Tibial artery (tissue), 4 donors: ENCODE measurements at regions not wholly inside any gene's neighbourhood (a gene's known extent, or its start where the extent isn't known, plus 50 kb on each side); places are given as distances from the start of the nearest gene placed in this dataset.

Experiments
- DNase-seq, 2 donors: peaks; one replicate each; pipeline ENCODE4 v3.0.0-alpha.2; 2019
- H3K27ac ChIP-seq, 2 donors: fragments of 200-600 bp; sonication (generic) in 1 of 2; 1 replicate in 1 of 2; 2 replicates in 1 of 2; pipeline ENCODE4 v1.5.1; 2018 to 2019; ENCODE audit warnings: mild to moderate bottlenecking in 1 of 2
- H3K27me3 ChIP-seq, 2 donors: fragments of 200-600 bp; sonication (generic) in 1 of 2; one replicate each; pipeline versions ENCODE4 v1.5.1 to v1.6.0; 2016 to 2019
- H3K36me3 ChIP-seq, 3 donors: fragments of 200-600 bp; sonication (generic) in 2 of 3; one replicate each; pipeline ENCODE4 v1.5.1; 2016 to 2019; ENCODE audit warnings: mild to moderate bottlenecking in 2 of 3
- H3K4me1 ChIP-seq, 4 donors: fragments of 200-600 bp; sonication (generic) in 2 of 4; 1 replicate in 3 of 4; 2 replicates in 1 of 4; pipeline ENCODE4 v1.5.1; 2016 to 2019
- H3K4me3 ChIP-seq, 2 donors: fragments of 200-600 bp; sonication (generic) in 1 of 2; 1 replicate in 1 of 2; 2 replicates in 1 of 2; pipeline ENCODE4 v1.5.1; 2018 to 2019; ENCODE audit warnings: mild to moderate bottlenecking in 2 of 2
- H3K9me3 ChIP-seq, 3 donors: fragments of 200-600 bp; sonication (generic) in 1 of 3; one replicate each; pipeline ENCODE4 v1.5.1; 2016 to 2019
- CTCF ChIP-seq, 2 experiments: fragments of 200-600 bp in 1 of 2; fragments of 450-650 bp in 1 of 2; IDR thresholded peaks; one replicate each; pipeline ENCODE4 v1.5.1; 2017 to 2019; ENCODE audit warnings: antibody characterized with exemption in 2 of 2, mild to moderate bottlenecking in 1 of 2, moderate library complexity in 1 of 2
- intact Hi-C: fragments of 100-400 bp; cut with DNase I; formaldehyde crosslinking; loops from one replicate; pipeline ENCODE4 v1.15.0; 2023; ENCODE audit warnings: low total_unique reads

- intact Hi-C loops = no loop called here
- no peak overlapping the region for H3K27ac ChIP-seq
These were observed 284.4 kb downstream of the LMO7 start for GRCh38 chr13:75920536-75920935.

GRCh38 chr13:75919660-75920199, 283.6 kb downstream of the LMO7 start:
- H3K36me3 ChIP-seq = no peaks in the 10 kb centered on the region
- H3K27ac ChIP-seq = no peak overlapping the region
- no peak for DNase-seq
- no peaks in the 10 kb centered on the region for H3K27me3 ChIP-seq
- peaks cover 0 to 23% (median 2%) of the 10 kb centered on the region in 4 donors for H3K4me1 ChIP-seq
- TF ChIP-seq CTCF (IDR thresholded peaks at IDR 0.05) = no peak
- H3K4me3 ChIP-seq = no peak overlapping the region
- peaks cover 0 to 4% (median 0%) of the 10 kb centered on the region in 3 donors for H3K9me3 ChIP-seq
- intact Hi-C loops = no loop called here

More at GRCh38 chr13:75920536-75920935, 284.4 kb downstream of the LMO7 start:
- Histone ChIP-seq H3K4me3 (no peak overlapping the region), H3K4me1 (peaks cover 0 to 19% (median 2%) of the 10 kb centered on the region in 4 donors), H3K36me3 (no peaks in the 10 kb centered on the region), H3K27me3 (no peaks in the 10 kb centered on the region), H3K9me3 (peaks cover 0 to 4% (median 0%) of the 10 kb centered on the region in 3 donors)
- DNase-seq = no peak
- TF ChIP-seq CTCF (IDR thresholded peaks at IDR 0.05) = no peak

- no peaks in the 10 kb centered on the region for H3K27me3 ChIP-seq
- H3K36me3 ChIP-seq = no peaks in the 10 kb centered on the region
- peaks cover 0 to 4% (median 0%) of the 10 kb centered on the region in 3 donors for H3K9me3 ChIP-seq
- TF ChIP-seq CTCF (IDR thresholded peaks at IDR 0.05) = no peak
- no peak overlapping the region for H3K4me3 ChIP-seq
- H3K27ac ChIP-seq = no peak overlapping the region
- DNase-seq = no peak
- H3K4me1 ChIP-seq = peaks cover 0 to 37% (median 2%) of the 10 kb centered on the region in 4 donors
- intact Hi-C loops = no loop called here
These were observed 278.9 kb downstream of the LMO7 start for GRCh38 chr13:75915066-75915465.

- peaks cover 0 to 37% (median 2%) of the 10 kb centered on the region in 4 donors for H3K4me1 ChIP-seq
- peaks cover 0 to 3% (median 0%) of the 10 kb centered on the region in 3 donors for H3K9me3 ChIP-seq
- no peak for DNase-seq
- intact Hi-C loops = no loop called here
- H3K27me3 ChIP-seq = no peaks in the 10 kb centered on the region
- TF ChIP-seq CTCF (IDR thresholded peaks at IDR 0.05) = no peak
- peak overlapping the region in 1 of 2 donors; percentile 31 for H3K27ac ChIP-seq
- H3K36me3 ChIP-seq = no peaks in the 10 kb centered on the region
- no peak overlapping the region for H3K4me3 ChIP-seq
These were observed 277.8 kb downstream of the LMO7 start for GRCh38 chr13:75913925-75914324.

- Histone ChIP-seq H3K9me3 (no peaks in the 10 kb centered on the region), H3K4me1 (peaks cover 0 to 32% (median 0%) of the 10 kb centered on the region in 4 donors), H3K36me3 (no peaks in the 10 kb centered on the region), H3K4me3 (no peak overlapping the region), H3K27me3 (no peaks in the 10 kb centered on the region), H3K27ac (no peak overlapping the region)
- intact Hi-C loops = no loop called here
- no peak for DNase-seq
- no peak for TF ChIP-seq CTCF (IDR thresholded peaks at IDR 0.05)
These were observed 274.5 kb downstream of the LMO7 start for GRCh38 chr13:75910591-75910990.
